ENCODE measurements at regions not wholly inside any gene's neighbourhood (a gene's known extent, or its start where the extent isn't known, plus 50 kb on each side); places are given as distances from the start of the nearest gene placed in this dataset.

DNA sequence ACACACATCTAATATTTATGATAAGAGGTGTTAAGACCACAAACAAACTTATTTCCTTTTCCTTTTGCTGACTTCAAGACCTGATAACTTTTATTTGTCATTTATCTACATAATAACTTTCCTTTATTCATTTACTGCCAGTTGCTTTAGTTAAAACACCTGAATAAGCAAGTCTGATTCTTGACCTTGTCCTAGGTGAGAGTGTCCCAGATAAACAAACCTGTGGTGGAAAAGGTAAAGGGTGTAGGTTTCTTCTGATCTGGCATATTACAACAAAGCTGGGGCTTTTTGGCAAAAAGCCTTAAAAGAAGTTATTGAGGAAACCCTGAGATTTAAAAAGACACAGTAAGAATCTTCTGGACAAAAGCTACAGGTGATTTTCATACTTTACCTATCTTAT lies 191.5 kb downstream of the ZBBX start:
- DNase-seq (ENCODE audit: low read depth): no peak

DNA sequence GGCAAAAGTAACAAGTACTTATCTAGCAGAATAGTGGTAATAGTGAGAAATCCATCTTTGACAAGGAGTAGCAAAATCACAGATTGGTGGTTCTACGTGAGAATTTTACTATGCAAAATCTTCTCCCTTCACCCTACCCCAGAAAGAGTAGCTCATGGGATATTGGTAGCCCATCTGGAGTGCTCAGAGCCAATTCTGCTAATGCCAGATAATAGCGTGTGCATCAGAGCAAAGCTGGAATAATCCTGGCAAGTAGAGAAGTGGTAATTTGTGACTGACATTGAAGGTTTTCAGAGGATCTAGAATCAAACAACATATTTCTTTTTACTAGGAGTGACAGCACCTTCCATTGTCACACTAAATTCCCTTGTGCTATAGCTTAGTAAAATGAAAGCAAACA lies 192.9 kb downstream of the ZBBX start:
- DNase-seq (ENCODE audit: low read depth): no peak

DNA sequence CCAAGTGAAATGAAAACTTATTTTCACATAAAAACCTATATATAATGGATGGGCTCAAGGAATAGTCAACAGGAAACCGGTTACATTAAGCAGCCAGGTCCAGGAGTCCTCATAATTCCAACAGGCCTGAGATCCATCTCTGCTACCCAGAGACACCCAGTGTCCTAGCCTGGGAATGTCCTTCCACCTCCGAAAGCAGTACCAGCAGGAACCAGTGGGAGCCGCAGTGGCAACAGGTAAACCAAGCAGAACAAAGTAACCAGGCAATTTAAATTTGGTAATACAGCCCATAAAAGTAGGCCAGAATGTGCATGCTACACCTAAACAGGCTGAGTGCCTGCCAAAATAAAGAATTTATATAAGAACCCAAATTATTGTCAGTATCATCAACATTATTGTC lies 195.6 kb downstream of the ZBBX start:
- no peak for DNase-seq (ENCODE audit: low read depth)

DNA sequence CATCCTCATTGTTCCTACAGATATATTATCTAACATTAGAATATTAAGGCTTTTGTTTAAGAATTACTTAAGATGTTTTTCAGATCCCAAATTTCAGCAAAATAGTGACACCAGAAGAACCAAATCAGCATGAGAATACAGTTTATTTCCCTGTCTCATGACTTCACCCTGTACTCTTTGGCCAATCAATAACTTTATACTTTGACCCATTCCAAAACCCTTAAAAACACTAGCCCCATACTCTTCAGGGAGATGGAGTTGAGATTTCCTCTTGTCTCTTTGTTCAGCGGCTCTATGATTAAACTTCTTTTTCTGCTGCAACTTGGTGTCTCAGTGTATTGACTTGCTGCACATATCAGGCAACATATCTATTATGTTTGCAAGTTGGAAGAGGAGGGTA lies 207.7 kb downstream of the ZBBX start:
- DNase-seq (ENCODE audit: low read depth): no peak

DNA sequence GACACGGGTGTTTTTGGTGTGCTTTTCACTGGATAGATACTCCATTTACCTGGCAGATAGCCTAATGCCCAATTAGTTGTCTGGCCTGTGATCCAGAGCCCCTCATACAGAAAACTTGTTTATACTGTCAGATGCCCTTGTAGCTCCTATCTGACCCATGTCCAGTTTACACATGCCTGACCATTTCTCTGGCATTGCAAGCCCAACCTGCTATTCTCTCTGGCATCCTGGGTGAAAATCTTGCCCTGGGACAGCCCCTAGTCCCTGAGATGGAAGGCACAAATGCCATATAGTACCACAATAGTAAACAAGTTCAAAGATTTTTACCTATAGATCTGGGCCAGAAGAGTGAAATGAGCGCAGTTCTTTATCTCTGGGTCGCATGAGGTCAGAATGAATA lies 212.6 kb downstream of the ZBBX start:
- no peak for DNase-seq (ENCODE audit: low read depth)

DNA sequence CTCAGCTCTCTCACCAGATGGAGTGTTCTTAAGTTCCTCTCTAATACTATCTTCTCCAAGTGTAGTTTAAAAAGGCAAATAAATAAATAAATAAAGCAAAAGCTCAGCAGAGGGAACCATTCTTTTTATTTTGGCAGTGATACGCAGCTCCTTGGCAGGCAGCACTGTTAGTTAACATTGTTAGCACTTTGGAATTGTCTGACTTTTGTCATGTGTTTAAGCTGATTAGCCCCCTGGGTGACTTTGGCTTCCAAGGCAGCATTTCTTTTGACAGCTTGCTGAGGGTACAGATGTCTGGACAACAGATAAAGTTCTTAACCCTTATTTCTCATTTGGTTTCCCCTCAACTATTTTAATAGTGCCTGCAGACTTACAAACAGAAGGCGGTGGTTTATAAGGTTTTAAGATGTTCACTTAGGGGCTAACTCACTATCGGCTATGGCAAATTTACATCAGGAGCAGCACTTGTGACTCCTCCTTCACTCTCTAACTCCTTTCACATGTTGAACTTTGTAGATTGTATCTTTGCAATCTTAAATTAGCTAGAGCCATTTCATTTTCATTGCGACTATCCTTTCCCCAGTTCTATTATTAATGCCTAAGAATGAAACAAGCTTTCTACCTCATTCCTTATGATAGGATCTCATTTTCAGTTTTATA lies 213.4 kb downstream of the ZBBX start:
- DNase-seq (ENCODE audit: low read depth): no peak

DNA sequence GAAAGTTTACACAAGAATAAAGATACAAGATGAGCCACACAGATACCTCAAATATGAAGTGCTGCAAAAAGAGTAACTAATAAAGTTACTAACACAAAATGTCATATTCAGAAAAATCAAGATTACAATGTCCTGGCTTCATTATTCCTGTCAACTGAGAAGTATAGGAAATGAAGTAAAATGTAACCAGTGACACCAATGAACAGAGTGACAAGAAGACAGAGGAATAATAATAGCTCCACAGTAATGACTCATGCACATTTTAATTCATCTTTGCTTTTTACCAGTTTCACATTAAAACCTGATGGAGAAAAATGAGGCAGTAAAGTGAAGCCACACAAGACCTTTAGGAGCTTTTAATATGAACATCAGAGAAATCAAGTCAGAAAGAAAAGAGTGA lies 214.1 kb downstream of the ZBBX start:
- DNase-seq (ENCODE audit: low read depth): no peak

DNA sequence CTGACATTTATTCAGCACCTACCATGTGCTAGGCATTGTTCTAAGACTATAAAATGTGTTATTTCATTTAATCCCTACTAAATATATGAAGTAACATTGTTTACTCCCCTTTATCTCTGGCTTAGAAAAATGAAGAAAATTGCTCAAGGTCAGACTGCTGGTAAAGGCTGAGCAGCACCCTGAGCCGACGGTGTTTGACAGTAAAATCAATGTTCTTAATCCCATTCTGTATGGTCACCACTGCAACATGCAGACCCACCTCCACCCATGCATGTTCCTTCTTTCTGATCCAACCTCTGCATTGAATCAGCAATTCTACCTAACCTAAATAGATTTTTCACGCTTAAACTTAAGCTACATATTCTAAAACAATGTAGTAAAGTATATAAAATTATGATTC lies 216.5 kb downstream of the ZBBX start:
- DNase-seq (ENCODE audit: low read depth): no peak

DNA sequence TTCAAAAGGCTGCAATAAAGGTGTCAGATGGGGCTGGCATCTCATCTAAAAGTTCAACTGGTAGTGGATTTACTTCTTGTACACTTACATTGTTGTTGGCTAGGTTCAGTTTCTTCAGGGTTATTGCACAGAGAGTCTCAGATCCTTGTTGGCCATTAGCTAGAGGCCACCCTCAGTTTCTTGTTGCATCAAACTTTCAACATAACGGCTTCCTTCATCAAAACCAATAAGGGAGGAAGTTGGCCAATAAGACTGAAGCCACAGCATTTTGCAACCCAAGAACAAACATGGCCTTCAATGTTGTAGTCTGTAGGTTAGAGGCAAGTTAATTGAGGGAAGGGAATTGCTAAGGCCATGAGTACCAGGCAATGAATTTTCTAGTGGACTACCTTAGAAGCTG lies 218.0 kb downstream of the ZBBX start:
- no peak for DNase-seq (ENCODE audit: low read depth)

DNA sequence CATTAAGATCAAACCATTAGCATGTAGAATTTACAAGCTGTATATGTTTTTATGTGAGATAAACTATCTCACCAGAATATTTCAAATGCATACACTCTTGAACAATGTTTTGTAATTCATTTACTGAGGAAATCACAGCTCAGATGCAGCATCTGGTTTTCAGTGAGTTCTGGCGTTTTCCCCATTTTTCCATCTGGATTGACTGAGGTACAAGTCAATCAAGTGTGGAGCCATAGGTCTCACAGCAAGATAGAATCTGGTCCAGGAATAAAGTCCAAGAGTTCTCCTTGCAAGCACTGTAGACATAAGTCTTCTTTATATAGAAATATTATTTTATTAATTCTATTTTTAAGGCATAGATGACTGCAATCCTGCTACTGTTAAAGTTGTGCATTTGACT lies 219.3 kb downstream of the ZBBX start:
- no peak for DNase-seq (ENCODE audit: low read depth)

DNA sequence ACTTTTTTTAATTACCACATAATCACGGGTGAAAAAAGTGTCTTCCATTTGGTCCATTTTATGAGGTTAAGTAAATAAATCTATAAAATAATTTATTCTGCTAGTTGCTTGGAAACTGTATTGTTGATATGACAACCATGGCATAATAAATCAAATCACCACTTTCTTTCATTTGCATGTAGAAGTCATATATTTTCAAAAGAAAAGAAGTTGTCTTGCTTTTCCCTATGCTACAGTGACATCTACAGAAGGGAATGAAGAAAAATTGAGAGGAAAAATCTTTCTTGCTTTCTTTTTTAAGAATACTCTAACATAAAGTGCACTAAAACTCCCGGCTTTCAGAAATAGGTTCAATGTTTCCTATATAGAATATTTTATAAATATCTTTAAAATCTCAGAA lies 228.5 kb downstream of the ZBBX start:
- DNase-seq (ENCODE audit: low read depth): no peak

DNA sequence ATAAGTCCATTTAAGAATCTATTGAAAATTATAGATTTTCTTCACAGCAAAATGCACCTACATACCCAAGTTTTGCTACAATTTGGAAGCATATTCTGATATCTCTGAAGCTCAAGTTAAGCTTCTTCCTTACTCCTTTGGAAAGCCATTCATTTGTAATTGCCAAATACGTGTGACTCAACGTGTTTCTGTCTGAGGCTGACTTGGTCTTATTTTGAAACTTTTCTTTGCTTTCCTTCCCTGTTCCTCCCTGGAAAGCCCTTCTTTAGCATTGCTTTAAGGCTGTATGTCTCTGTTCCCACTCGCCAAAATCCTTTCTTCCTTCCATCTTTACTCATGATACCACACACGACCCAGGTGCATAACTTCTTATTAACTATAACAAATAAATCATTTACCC lies 232.0 kb downstream of the ZBBX start:
- peak; percentile 19 for DNase-seq (ENCODE audit: low read depth)

DNA sequence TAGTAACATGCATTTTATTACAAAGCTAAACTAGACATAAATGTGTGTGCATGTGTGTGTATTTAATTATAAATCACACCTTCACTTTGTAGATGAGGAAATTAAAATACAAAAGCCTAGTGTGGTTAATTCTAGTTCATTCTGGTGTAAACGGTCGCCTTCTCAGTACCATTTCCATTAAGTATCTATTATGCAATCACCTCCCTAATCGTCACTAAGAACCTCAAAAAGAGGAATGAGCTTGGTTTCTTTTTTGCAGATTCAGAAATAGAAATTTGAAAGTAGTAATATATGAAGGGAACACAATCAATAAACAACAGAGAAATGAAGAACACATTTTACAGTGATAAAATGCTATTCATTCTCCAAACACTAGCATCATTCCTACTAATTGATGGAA lies 233.2 kb downstream of the ZBBX start:
- no peak for DNase-seq (ENCODE audit: low read depth)

DNA sequence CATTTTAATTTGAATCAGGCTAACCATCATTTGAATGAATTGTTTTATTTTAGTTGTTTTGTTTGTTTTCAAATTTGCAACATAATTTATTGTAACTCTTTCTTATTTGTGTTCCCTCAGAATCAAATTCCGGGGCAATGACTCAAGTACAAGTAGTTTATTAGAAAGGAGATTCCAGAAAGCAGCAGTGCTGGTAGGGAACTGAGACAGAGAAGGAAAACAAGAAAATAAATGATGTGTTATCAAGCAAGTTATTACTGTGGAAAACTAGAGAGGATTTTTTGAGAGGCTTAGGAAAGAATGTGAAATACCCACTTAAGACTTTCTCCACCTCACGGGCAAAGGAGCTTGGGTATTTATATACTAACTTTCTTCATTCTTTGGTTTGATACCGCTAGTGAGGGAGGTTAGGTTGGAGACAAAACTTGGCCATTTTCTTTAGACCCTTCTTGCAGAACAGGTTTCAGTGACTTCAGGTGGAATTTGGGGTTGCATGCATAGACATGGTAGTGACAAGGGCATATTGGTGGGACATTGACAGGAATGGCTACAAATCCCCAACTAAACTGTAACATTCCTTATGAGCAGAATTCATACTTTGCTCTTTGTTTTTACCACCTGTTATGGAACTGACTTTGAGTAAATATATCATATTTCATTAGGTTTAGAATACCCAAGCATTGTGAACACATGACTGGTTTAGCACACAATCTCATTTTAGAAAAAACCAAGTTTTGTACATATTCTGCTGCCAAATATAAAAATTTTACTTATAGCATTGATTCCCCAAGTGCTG lies 254.3 kb downstream of the ZBBX start:
- DNase-seq (ENCODE audit: low read depth): no peak

DNA sequence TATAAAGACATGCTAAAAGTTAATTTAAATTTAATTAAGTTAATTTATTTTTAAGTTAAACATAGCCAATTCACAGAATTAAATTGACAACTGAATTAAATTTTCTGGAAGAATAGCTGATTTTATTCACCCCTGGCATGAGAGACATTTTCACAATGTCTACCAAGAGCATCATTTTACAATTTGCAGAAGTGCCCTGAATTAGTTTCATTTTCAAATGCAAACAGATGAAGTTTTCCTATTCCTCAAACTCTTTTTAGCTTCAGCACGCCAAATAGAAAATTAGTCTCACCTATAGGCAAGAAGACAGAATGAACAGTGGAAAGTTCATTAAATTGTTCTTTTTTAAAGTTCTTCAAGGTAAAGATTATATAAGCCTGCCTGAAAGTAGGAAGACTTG lies 259.3 kb downstream of the ZBBX start:
- DNase-seq (ENCODE audit: low read depth): no peak

DNA sequence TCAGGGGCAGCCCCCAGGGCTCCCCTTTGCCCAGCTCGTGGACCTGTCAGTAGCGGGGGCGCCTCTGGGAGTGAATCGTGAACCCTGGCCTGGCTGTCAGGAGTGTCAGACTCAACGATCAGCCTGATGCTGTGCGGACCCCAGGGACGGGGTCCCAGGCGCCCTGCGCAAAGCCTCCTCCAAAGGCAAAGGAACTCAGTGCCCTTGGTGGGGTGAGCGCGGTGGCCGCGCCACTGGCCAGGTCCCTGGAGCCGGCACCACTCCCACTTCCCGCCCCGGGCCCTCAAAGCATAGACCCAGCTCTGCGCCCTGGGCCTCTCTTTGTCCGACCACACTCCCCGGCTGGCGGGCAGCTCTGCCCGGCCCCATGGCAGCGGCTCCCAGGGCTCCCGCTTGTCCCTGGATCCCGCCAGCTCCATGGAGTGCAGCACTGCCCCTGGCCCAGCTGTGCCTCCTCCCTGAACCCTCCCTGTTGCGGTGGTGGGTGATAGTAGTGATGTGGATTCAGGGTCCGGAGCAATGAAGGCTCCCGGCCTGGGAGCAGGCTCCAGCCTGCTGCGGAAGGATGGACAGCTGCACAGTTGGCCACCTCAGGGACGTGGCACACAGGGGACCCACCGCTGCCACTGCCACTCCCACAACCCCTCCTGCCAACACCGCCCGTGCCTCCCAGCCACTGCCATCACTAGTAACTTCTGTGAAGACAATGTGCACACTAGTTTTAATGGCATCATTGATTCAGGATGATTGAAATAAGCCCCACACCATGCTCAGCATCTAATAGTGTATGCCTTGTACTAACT lies 263.8 kb downstream of the ZBBX start:
- DNase-seq (ENCODE audit: low read depth): no peak

DNA sequence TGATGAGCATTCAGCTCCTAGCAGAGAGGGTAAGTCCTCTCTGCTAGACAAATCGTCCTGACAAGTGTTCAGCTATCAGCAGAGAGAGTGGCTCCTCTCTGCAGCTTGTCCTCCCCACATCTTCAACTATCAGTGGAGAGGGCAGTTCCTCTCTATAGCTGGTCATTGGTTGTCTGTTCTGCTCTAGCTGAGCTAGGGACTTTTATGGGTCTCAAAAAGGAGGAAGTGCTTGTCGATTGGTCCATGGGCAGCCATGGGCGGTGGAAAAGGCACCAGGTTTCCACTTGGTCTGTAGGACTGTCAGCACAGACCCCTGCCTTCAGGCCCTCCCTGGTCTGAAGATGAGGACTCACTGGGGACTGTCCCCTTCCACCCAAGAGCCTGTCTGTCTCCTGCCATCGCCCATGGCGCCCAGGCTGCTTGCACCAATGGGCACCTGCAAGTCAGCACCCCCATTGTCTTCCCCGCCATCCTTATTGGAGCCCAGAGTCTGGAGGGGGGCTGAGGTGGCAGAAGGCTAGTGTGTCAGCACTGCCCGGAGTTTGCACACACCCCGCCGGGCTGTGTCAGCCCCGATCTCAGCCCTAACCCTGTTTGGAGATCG lies 264.7 kb downstream of the ZBBX start:
- DNase-seq (ENCODE audit: low read depth): no peak

DNA sequence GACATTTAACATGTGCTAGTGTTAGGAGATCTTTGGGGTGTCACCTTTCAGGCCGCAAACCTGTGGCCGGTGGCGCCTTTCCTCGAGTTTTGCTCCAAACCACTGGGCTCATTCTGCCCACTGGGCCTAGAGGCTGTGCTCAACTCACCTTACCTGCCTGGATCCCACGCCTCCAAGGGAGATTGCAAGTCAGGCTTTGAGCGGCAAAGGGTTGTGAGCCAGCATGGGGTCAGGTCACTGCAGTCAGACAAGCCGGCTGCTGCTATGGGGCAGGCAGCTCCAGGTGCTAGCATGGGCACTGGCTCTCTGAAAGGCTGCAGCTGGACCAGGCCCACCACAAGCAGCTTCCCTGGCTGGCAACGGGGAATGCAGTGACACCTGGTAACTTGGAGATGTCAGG lies 265.5 kb downstream of the ZBBX start:
- DNase-seq (ENCODE audit: low read depth): no peak

DNA sequence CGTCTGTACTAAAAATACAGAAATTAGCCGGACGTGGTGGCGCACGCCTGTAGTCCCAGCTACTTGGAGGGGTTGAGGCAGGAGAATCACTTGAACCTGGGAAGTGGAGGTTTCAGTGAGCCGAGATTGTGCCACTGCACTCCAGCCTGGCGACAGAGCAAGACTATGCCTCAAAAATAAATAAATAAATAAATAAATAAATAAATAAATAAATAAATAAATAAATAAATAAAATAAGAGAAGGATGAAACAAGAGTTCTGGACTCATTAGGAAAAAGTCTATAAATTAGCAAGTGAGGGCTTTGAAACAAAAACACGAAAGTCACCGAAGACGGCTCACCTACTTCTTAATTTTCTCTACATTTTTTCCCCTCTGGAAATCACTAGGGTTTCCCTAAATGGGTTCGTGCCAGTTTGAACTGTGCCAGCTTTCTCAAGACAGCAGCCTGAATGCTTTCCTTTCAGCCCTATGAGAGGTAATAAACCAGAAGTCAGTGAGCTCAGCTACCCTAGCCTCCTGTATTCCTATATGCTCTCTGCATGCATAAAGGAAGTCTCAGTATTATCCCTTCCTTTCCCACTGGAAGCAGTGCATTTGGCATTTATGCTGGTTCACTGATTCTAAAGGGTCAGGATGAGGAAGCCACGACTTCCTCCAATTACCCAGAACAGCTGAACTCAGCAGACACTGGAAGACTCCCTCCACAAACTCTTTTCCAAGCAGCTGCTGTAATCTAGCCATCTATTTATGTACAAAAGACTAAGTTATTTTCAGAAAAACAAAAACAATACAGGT lies 266.9 kb downstream of the ZBBX start:
- DNase-seq (ENCODE audit: low read depth): no peak

DNA sequence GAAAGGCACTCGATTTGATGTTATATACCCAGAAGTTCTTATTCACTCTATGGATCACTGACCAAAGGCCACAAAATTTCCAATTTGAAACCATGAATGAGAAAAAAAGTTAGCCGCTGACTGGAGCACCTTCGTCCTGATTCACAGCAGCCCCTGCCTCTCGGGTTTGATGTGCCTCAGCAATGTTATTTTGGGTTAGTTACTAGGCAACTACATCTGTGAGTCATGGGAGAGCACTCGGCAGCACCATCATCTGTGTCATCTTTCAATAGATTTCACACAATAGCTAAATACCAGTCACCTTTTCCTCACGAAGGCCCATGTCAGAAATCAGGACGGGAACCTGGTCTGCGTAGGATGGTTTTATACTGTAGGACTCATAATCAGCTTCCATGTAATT lies 269.2 kb downstream of the ZBBX start:
- peak; percentile 61 for DNase-seq (ENCODE audit: low read depth)

DNA sequence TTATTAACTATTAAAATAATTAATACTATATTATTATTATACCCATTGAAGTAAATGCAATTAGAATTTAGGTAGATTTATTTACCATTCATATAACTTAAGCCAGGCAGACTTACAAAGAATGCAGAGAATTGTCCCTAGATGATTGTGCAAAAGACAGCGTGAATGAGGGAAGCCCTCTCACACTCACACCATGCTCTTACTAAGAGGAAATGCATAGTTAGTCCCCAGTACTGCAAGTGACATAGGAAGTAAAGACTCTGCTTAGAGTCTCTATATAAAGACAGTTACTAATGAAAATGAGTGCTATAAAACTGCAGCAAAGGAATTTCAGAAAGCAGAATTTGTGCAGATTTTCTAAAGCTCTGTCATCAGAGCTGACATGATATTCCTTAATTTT lies 270.4 kb downstream of the ZBBX start:
- no peak for DNase-seq (ENCODE audit: low read depth)

DNA sequence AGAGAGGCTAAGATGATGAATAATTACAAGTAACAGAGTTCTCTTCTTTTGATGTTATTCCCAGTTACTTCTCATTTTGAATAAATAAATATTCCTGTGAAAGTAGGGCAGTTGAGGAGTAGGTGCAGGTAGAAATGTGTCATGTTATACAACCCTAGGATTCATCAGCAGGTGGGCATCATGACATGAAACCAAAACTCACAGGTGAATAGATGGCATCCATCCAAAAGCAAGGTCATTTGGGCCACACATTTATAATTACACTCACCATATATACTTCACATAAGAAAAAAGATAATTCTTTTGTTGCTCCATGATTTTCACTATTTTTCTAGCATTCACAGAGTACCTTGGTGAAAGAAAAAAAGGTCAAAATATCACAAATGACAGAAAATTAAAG lies 273.6 kb downstream of the ZBBX start:
- no peak for DNase-seq (ENCODE audit: low read depth)
